GM12865 (cell line): ENCODE measurements at regions not wholly inside any gene's neighbourhood (a gene's known extent, or its start where the extent isn't known, plus 50 kb on each side); places are given as distances from the start of the nearest gene placed in this dataset.

Experiments used
- DNase-seq: peaks from one replicate; pipeline ENCODE4 v3.0.0; 2010; ENCODE audit warnings: low read depth
- H3K4me3 ChIP-seq: 2 replicates; pipeline ENCODE4 v1.5.1; 2011; ENCODE audit warnings: mild to moderate bottlenecking, low read depth, low read length, control low read depth
- CTCF ChIP-seq: IDR thresholded peaks from 2 replicates; pipeline ENCODE4 v1.5.1; 2011; ENCODE audit warnings: low read length, control low read depth, low read depth, inconsistent platforms; ENCODE audit not compliant: insufficient read depth; ENCODE audit errors: missing control alignments

GRCh38 chr5:4383518-4384198 is 756.5 kb upstream of the ADAMTS16 start:
- H3K4me3 ChIP-seq, result no peak overlapping the region
- TF ChIP-seq CTCF, result no peak
- DNase-seq, result no peak

- no peak for DNase-seq
- H3K4me3 ChIP-seq, result no peak overlapping the region
- TF ChIP-seq CTCF, result no peak
These were observed 755.5 kb upstream of the ADAMTS16 start for GRCh38 chr5:4384649-4385048.

- no peak for DNase-seq
- no peak for TF ChIP-seq CTCF
- no peak overlapping the region for H3K4me3 ChIP-seq
These were observed 754.0 kb upstream of the ADAMTS16 start for GRCh38 chr5:4386152-4386551.

GRCh38 chr5:4387290-4387689 is 752.8 kb upstream of the ADAMTS16 start:
- TF ChIP-seq CTCF, result no peak
- no peak overlapping the region for H3K4me3 ChIP-seq
- DNase-seq, result no peak

- TF ChIP-seq CTCF, result no peak
- no peak overlapping the region for H3K4me3 ChIP-seq
- DNase-seq, result no peak
These were observed 744.4 kb upstream of the ADAMTS16 start for GRCh38 chr5:4395752-4396151.

- no peak for TF ChIP-seq CTCF
- no peak for DNase-seq
- no peak overlapping the region for H3K4me3 ChIP-seq
These were observed 734.4 kb upstream of the ADAMTS16 start for GRCh38 chr5:4405614-4406219.

GRCh38 chr5:4410151-4410550 is 730.0 kb upstream of the ADAMTS16 start:
- DNase-seq, result no peak
- TF ChIP-seq CTCF, result no peak
- H3K4me3 ChIP-seq, result no peak overlapping the region
